ENCODE measurements at regions not wholly inside any gene's neighbourhood (a gene's known extent, or its start where the extent isn't known, plus 50 kb on each side); places are given as distances from the start of the nearest gene placed in this dataset.

DNA sequence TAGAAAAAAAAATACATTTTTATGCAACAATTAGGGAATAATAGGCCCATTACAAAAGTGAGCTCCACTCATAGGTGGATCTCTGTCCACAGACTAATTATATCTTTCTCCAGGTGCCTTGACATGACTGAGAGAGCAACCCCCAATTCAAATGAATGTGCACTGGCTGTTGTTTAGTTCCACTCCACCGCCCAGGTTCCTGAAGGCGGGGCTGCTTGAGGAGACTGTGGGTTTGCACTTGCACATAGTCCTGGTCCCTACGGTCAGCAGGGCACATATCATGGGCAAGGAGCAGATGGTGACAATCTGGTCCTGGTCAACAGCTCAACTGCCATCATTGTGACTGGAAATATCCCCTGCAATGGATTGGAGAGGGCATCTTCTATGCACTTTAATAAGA lies 195.6 kb upstream of the PWP1 start:
- no peak overlapping the region for H2AFZ ChIP-seq
- H3K9ac ChIP-seq = no peak overlapping the region
- TF ChIP-seq EZH2 (IDR thresholded peaks at IDR 0.05; ENCODE audit: insufficient read depth, poor library complexity, severe bottlenecking) = no peak
- no peak for TF ChIP-seq EZH2phosphoT487 (IDR thresholded peaks at IDR 0.05; ENCODE audit: insufficient read depth, low read depth)
- H3F3A ChIP-seq (ENCODE audit: insufficient read depth) = no peaks in the 10 kb centered on the region
- H3K4me1 ChIP-seq (ENCODE audit: insufficient read depth) = no peaks in the 10 kb centered on the region
- 90 to 91% methylated on average over 3 of the region's 3 CpGs for WGBS, 2 experiments (ENCODE audit: low coverage in 1 of 2, low lambda C conversion rate in 2 of 2, missing lambda C conversion rate in 2 of 2)
- no peaks in the 10 kb centered on the region for H3K9me2 ChIP-seq (ENCODE audit: insufficient read depth)
- no peak for DNase-seq
- no peaks in the 10 kb centered on the region for H3K36me3 ChIP-seq (ENCODE audit: low read depth)
- no peaks in the 10 kb centered on the region for H3K9me3 ChIP-seq (ENCODE audit: low read depth)
- in situ Hi-C loops (cut with MboI) = no loop called here
- no peak overlapping the region for H3K4me3 ChIP-seq
- H3K27me3 ChIP-seq (replicated peaks; ENCODE audit: insufficient read depth) = no peaks in the 10 kb centered on the region
- H3K4me2 ChIP-seq (ENCODE audit: unreplicated experiment) = no peak overlapping the region
- H3K79me2 ChIP-seq (ENCODE audit: insufficient read depth) = no peaks in the 10 kb centered on the region
- H4K20me1 ChIP-seq (ENCODE audit: insufficient read depth) = no peaks in the 10 kb centered on the region
- H3K27ac ChIP-seq = no peak overlapping the region

DNA sequence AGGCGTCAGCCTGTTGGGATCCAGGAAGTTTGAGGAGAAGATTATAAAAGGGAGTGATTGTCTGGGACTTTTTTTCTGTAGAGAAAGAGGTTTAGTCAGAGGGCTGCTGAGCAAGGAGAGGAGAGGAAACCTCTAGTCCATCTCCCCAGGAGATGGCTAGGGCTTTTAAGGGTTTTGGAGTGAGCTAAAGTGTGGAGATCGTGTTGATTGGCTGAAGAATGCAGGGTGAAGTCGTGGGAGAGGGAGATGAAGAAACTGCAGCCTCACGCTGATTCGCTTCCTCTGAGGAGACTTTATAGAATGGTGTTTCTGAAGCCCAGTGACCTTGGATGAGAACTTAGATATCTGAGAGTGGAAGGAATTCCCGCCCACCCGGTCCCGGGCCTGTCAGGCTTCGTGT lies 193.7 kb upstream of the PWP1 start:
- no peak for TF ChIP-seq EZH2phosphoT487 (IDR thresholded peaks at IDR 0.05; ENCODE audit: insufficient read depth, low read depth)

GRCh38 chr12:107492393-107493134 lies 193.0 kb upstream of the PWP1 start:
- 76 to 82% methylated on average over 6 of the region's 6 CpGs for WGBS, 2 experiments (ENCODE audit: low coverage in 1 of 2, low lambda C conversion rate in 2 of 2, missing lambda C conversion rate in 2 of 2)
- in situ Hi-C loops (cut with MboI) = no loop called here
- TF ChIP-seq EZH2 (IDR thresholded peaks at IDR 0.05; ENCODE audit: insufficient read depth, poor library complexity, severe bottlenecking) (no peak), EZH2phosphoT487 (IDR thresholded peaks at IDR 0.05; ENCODE audit: insufficient read depth, low read depth) (no peak)
- Histone ChIP-seq H3K9ac (no peak overlapping the region), H3K36me3 (ENCODE audit: low read depth) (no peaks in the 10 kb centered on the region), H3F3A (ENCODE audit: insufficient read depth) (no peaks in the 10 kb centered on the region), H2AFZ (no peak overlapping the region), H3K4me3 (no peak overlapping the region), H3K79me2 (ENCODE audit: insufficient read depth) (no peaks in the 10 kb centered on the region), H4K20me1 (ENCODE audit: insufficient read depth) (no peaks in the 10 kb centered on the region), H3K4me1 (ENCODE audit: insufficient read depth) (no peaks in the 10 kb centered on the region), H3K9me3 (ENCODE audit: low read depth) (no peaks in the 10 kb centered on the region), H3K27me3 (replicated peaks; ENCODE audit: insufficient read depth) (no peaks in the 10 kb centered on the region), H3K27ac (no peak overlapping the region), H3K9me2 (ENCODE audit: insufficient read depth) (no peaks in the 10 kb centered on the region), H3K4me2 (ENCODE audit: unreplicated experiment) (no peak overlapping the region)
- DNase-seq = no peak

More for the DNA sequence above, 193.7 kb upstream of the PWP1 start:
- Histone ChIP-seq H2AFZ (no peak overlapping the region), H3F3A (ENCODE audit: insufficient read depth) (no peaks in the 10 kb centered on the region), H3K4me3 (no peak overlapping the region), H3K79me2 (ENCODE audit: insufficient read depth) (no peaks in the 10 kb centered on the region), H3K9me2 (ENCODE audit: insufficient read depth) (no peaks in the 10 kb centered on the region), H4K20me1 (ENCODE audit: insufficient read depth) (no peaks in the 10 kb centered on the region), H3K27ac (no peak overlapping the region), H3K9ac (no peak overlapping the region), H3K4me1 (ENCODE audit: insufficient read depth) (no peaks in the 10 kb centered on the region), H3K9me3 (ENCODE audit: low read depth) (no peaks in the 10 kb centered on the region), H3K36me3 (ENCODE audit: low read depth) (no peaks in the 10 kb centered on the region), H3K4me2 (ENCODE audit: unreplicated experiment) (no peak overlapping the region), H3K27me3 (replicated peaks; ENCODE audit: insufficient read depth) (no peaks in the 10 kb centered on the region)
- DNase-seq = peak; percentile 39
- in situ Hi-C loops (cut with MboI) = no loop called here
- WGBS, 2 experiments (ENCODE audit: low coverage in 1 of 2, low lambda C conversion rate in 2 of 2, missing lambda C conversion rate in 2 of 2) = 81 to 83% methylated on average over 9 of the region's 9 CpGs

GRCh38 chr12:107493135-107493494 lies 192.5 kb upstream of the PWP1 start:
- no peak for DNase-seq
- Histone ChIP-seq H3K9me3 (ENCODE audit: low read depth) (no peaks in the 10 kb centered on the region), H2AFZ (no peak overlapping the region), H3F3A (ENCODE audit: insufficient read depth) (no peaks in the 10 kb centered on the region), H3K4me1 (ENCODE audit: insufficient read depth) (no peaks in the 10 kb centered on the region), H3K27me3 (replicated peaks; ENCODE audit: insufficient read depth) (no peaks in the 10 kb centered on the region), H3K27ac (no peak overlapping the region), H3K4me2 (ENCODE audit: unreplicated experiment) (no peak overlapping the region), H3K9ac (no peak overlapping the region), H3K79me2 (ENCODE audit: insufficient read depth) (no peaks in the 10 kb centered on the region), H3K4me3 (no peak overlapping the region), H3K9me2 (ENCODE audit: insufficient read depth) (no peaks in the 10 kb centered on the region), H4K20me1 (ENCODE audit: insufficient read depth) (no peaks in the 10 kb centered on the region), H3K36me3 (ENCODE audit: low read depth) (no peaks in the 10 kb centered on the region)
- 74 to 78% methylated on average over 4 of the region's 4 CpGs for WGBS, 2 experiments (ENCODE audit: low coverage in 1 of 2, low lambda C conversion rate in 2 of 2, missing lambda C conversion rate in 2 of 2)
- in situ Hi-C loops (cut with MboI) = no loop called here
- TF ChIP-seq EZH2phosphoT487 (IDR thresholded peaks at IDR 0.05; ENCODE audit: insufficient read depth, low read depth) (no peak), EZH2 (IDR thresholded peaks at IDR 0.05; ENCODE audit: insufficient read depth, poor library complexity, severe bottlenecking) (no peak)

DNA sequence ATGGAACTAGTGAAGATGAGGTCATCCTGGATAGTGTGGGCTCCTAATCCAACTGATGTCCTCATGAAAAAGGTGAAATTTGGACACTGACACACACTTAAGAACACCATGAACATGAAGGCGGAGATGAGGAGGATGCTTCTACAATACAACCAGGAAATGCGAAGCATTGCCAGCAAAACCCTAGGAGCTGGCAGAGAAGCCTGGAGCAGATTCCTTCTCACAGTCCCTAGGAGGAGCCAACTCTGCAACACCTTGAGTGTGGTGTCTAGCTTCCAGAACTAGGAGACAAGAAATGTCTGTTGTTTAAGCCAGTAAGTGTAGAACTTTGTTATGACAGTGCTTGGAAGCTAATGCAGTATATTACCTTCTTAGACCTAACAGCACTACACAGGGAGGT lies 191.9 kb upstream of the PWP1 start:
- no peaks in the 10 kb centered on the region for H3K9me2 ChIP-seq (ENCODE audit: insufficient read depth)
- no peaks in the 10 kb centered on the region for H3K36me3 ChIP-seq (ENCODE audit: low read depth)
- H3F3A ChIP-seq (ENCODE audit: insufficient read depth) = no peaks in the 10 kb centered on the region
- H4K20me1 ChIP-seq (ENCODE audit: insufficient read depth) = no peaks in the 10 kb centered on the region
- no peak overlapping the region for H3K4me3 ChIP-seq
- H3K27ac ChIP-seq = no peak overlapping the region
- no peak for DNase-seq
- WGBS, 2 experiments (ENCODE audit: low coverage in 1 of 2, low lambda C conversion rate in 2 of 2, missing lambda C conversion rate in 2 of 2) = 70 to 86% methylated on average over 2 of the region's 2 CpGs
- no peaks in the 10 kb centered on the region for H3K79me2 ChIP-seq (ENCODE audit: insufficient read depth)
- H3K4me2 ChIP-seq (ENCODE audit: unreplicated experiment) = no peak overlapping the region
- in situ Hi-C loops (cut with MboI) = no loop called here
- H2AFZ ChIP-seq = no peak overlapping the region
- H3K9me3 ChIP-seq (ENCODE audit: low read depth) = no peaks in the 10 kb centered on the region
- H3K4me1 ChIP-seq (ENCODE audit: insufficient read depth) = no peaks in the 10 kb centered on the region
- no peaks in the 10 kb centered on the region for H3K27me3 ChIP-seq (replicated peaks; ENCODE audit: insufficient read depth)
- TF ChIP-seq EZH2phosphoT487 (IDR thresholded peaks at IDR 0.05; ENCODE audit: insufficient read depth, low read depth) (no peak), EZH2 (IDR thresholded peaks at IDR 0.05; ENCODE audit: insufficient read depth, poor library complexity, severe bottlenecking) (no peak)
- H3K9ac ChIP-seq = no peak overlapping the region

Measured in GM23248 (cell line).